ENCODE measurements at regions not wholly inside any gene's neighbourhood (a gene's known extent, or its start where the extent isn't known, plus 50 kb on each side); places are given as distances from the start of the nearest gene placed in this dataset.

GRCh38 chr2:145085612-145086011 is 565.7 kb upstream of the ZEB2 start:
- intact Hi-C loops (cut with micrococcal nuclease; ENCODE audit: unreplicated experiment): no loop called here
- Histone ChIP-seq H3K36me3 (ENCODE audit: insufficient read depth, low read length, poor library complexity, severe bottlenecking) (no peaks in the 10 kb centered on the region), H3K27ac (ENCODE audit: low read depth, low read length, poor library complexity, severe bottlenecking) (no peak overlapping the region), H3K27me3 (replicated peaks; ENCODE audit: insufficient read depth, low read depth, low read length, poor library complexity) (no peaks in the 10 kb centered on the region), H3K4me1 (ENCODE audit: insufficient read depth, low read length, poor library complexity, severe bottlenecking) (no peaks in the 10 kb centered on the region), H3K9me3 (ENCODE audit: low read depth, low read length, poor library complexity, severe bottlenecking) (no peaks in the 10 kb centered on the region), H3K4me3 (ENCODE audit: low read depth, low read length, poor library complexity, severe bottlenecking) (no peak overlapping the region)
- no peak for TF ChIP-seq EZH2 (IDR thresholded peaks at IDR 0.05; ENCODE audit: borderline replicate concordance, low read depth, low read length, poor library complexity, severe bottlenecking)
- TF ChIP-seq CTCF (conservative IDR thresholded peaks at IDR 0.05; ENCODE audit: low read depth, low read length): no peak
- ChIA-PET CTCF (no interaction called here), POLR2A (ENCODE audit: low non-redundant PET) (no interaction called here)
- BruUV-seq (replicated peaks): no TSS peak
- DNase-seq (ENCODE audit: low spot score): no peak

DNA sequence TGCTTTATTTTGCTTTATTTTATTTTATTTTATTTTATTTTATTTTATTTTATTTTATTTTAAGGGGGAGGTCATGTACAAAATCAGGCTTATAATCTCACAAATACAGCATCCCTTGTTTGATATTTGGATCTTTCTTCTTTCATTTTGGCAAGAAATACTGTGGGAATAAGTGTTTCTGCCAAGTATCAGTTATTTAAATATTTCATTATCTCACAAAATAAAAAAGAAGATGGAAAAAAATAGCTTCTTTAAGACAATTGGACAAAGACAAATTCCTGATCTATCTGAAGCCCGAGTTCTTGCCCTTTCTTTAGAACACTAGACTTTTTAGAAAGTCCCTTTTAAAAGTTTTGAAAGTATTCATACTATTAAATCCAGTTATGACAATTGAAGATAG is 560.5 kb upstream of the ZEB2 start:
- Histone ChIP-seq H3K9me3 (ENCODE audit: low read depth, low read length, poor library complexity, severe bottlenecking) (no peaks in the 10 kb centered on the region), H3K4me3 (ENCODE audit: low read depth, low read length, poor library complexity, severe bottlenecking) (no peak overlapping the region), H3K36me3 (ENCODE audit: insufficient read depth, low read length, poor library complexity, severe bottlenecking) (no peaks in the 10 kb centered on the region), H3K27me3 (replicated peaks; ENCODE audit: insufficient read depth, low read depth, low read length, poor library complexity) (no peaks in the 10 kb centered on the region), H3K4me1 (ENCODE audit: insufficient read depth, low read length, poor library complexity, severe bottlenecking) (no peaks in the 10 kb centered on the region), H3K27ac (ENCODE audit: low read depth, low read length, poor library complexity, severe bottlenecking) (no peak overlapping the region)
- no peak for TF ChIP-seq EZH2 (IDR thresholded peaks at IDR 0.05; ENCODE audit: borderline replicate concordance, low read depth, low read length, poor library complexity, severe bottlenecking)
- intact Hi-C loops (cut with micrococcal nuclease; ENCODE audit: unreplicated experiment): no loop called here
- no peak for DNase-seq (ENCODE audit: low spot score)
- ChIA-PET CTCF (no interaction called here), POLR2A (ENCODE audit: low non-redundant PET) (no interaction called here)
- no TSS peak for BruUV-seq (replicated peaks)

- Histone ChIP-seq H3K4me1 (ENCODE audit: insufficient read depth, low read length, poor library complexity, severe bottlenecking) (no peaks in the 10 kb centered on the region), H3K27ac (ENCODE audit: low read depth, low read length, poor library complexity, severe bottlenecking) (no peak overlapping the region), H3K4me3 (ENCODE audit: low read depth, low read length, poor library complexity, severe bottlenecking) (no peak overlapping the region), H3K9me3 (ENCODE audit: low read depth, low read length, poor library complexity, severe bottlenecking) (no peaks in the 10 kb centered on the region), H3K27me3 (replicated peaks; ENCODE audit: insufficient read depth, low read depth, low read length, poor library complexity) (no peaks in the 10 kb centered on the region), H3K36me3 (ENCODE audit: insufficient read depth, low read length, poor library complexity, severe bottlenecking) (no peaks in the 10 kb centered on the region)
- POLR2A ChIA-PET (ENCODE audit: low non-redundant PET): no interaction called here
- intact Hi-C loops (cut with micrococcal nuclease; ENCODE audit: unreplicated experiment): no loop called here
- DNase-seq (ENCODE audit: low spot score): no peak
- BruUV-seq (replicated peaks): no TSS peak
- CTCF ChIA-PET: no interaction called here
- TF ChIP-seq CTCF (conservative IDR thresholded peaks at IDR 0.05; ENCODE audit: low read depth, low read length): no peak
- TF ChIP-seq EZH2 (IDR thresholded peaks at IDR 0.05; ENCODE audit: borderline replicate concordance, low read depth, low read length, poor library complexity, severe bottlenecking): no peak
Measured at GRCh38 chr2:145079641-145080040, 559.7 kb upstream of the ZEB2 start.

DNA sequence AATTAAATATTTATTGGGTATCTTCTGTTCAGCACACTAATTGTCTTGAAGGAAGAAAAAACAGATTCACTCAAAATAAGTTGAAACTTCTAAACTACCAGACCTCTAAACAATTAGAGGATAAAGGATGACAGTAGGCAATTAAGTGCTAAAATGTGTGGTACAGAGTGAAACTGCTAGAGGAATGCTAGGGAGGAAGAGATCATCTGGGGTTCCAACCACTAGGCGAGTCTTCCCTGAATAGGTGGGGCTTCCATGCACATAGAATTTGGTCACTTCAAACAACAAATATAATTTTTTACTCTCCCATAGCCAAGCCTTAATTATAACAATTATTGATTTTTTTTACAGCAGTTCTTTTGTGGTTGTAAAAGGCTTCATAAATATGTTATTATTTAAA is 559.0 kb upstream of the ZEB2 start:
- TF ChIP-seq EZH2 (IDR thresholded peaks at IDR 0.05; ENCODE audit: borderline replicate concordance, low read depth, low read length, poor library complexity, severe bottlenecking) (no peak), CTCF (conservative IDR thresholded peaks at IDR 0.05; ENCODE audit: low read depth, low read length) (no peak)
- no peak for DNase-seq (ENCODE audit: low spot score)
- Histone ChIP-seq H3K9me3 (ENCODE audit: low read depth, low read length, poor library complexity, severe bottlenecking) (no peaks in the 10 kb centered on the region), H3K4me1 (ENCODE audit: insufficient read depth, low read length, poor library complexity, severe bottlenecking) (no peaks in the 10 kb centered on the region), H3K27me3 (replicated peaks; ENCODE audit: insufficient read depth, low read depth, low read length, poor library complexity) (no peaks in the 10 kb centered on the region), H3K4me3 (ENCODE audit: low read depth, low read length, poor library complexity, severe bottlenecking) (no peak overlapping the region), H3K36me3 (ENCODE audit: insufficient read depth, low read length, poor library complexity, severe bottlenecking) (no peaks in the 10 kb centered on the region), H3K27ac (ENCODE audit: low read depth, low read length, poor library complexity, severe bottlenecking) (no peak overlapping the region)
- intact Hi-C loops (cut with micrococcal nuclease; ENCODE audit: unreplicated experiment): no loop called here
- no TSS peak for BruUV-seq (replicated peaks)
- POLR2A ChIA-PET (ENCODE audit: low non-redundant PET): no interaction called here
- CTCF ChIA-PET: no interaction called here
